T-helper 17 cell (primary cell): ENCODE measurements at regions not wholly inside any gene's neighbourhood (a gene's known extent, or its start where the extent isn't known, plus 50 kb on each side); places are given as distances from the start of the nearest gene placed in this dataset.
"Not testable (repeated sequence)": the region's sequence is repeated elsewhere in the genome, so short reads cannot be mapped to it uniquely, and the experiment has no call there.

Experiments used
- ATAC-seq: fragments of 150-1000 bp; cut with Tn5 transposase; 2 replicates; pipeline ENCODE4 v1.10.0; 2021; ENCODE audit warnings: mild to moderate bottlenecking, moderate library complexity
- DNase-seq, 3 donors: peaks; one replicate each; pipeline versions ENCODE4 v3.0.0 to v3.0.0-alpha.2; 2020 to 2021
- H3K9me3 ChIP-seq: one replicate; pipeline ENCODE4 v1.7.0; 2013; ENCODE audit warnings: low read length, mild to moderate bottlenecking; ENCODE audit not compliant: control insufficient read depth, poor library complexity, severe bottlenecking
- H3K27ac Mint-ChIP-seq: one replicate; pipeline ENCODE4 v1.8.0; 2022; ENCODE audit warnings: mild to moderate bottlenecking, moderate library complexity, mixed read lengths
- H3K27me3 Mint-ChIP-seq: one replicate; pipeline ENCODE4 v1.8.0; 2022; ENCODE audit warnings: mixed read lengths
- H3K36me3 Mint-ChIP-seq: one replicate; pipeline ENCODE4 v1.8.0; 2022; ENCODE audit warnings: low read depth, mixed read lengths
- H3K4me1 Mint-ChIP-seq: one replicate; pipeline ENCODE4 v1.8.0; 2022; ENCODE audit warnings: mild to moderate bottlenecking, mixed read lengths
- H3K4me3 Mint-ChIP-seq: one replicate; pipeline ENCODE4 v1.8.0; 2022; ENCODE audit warnings: mild to moderate bottlenecking, moderate library complexity, mixed read lengths

DNA sequence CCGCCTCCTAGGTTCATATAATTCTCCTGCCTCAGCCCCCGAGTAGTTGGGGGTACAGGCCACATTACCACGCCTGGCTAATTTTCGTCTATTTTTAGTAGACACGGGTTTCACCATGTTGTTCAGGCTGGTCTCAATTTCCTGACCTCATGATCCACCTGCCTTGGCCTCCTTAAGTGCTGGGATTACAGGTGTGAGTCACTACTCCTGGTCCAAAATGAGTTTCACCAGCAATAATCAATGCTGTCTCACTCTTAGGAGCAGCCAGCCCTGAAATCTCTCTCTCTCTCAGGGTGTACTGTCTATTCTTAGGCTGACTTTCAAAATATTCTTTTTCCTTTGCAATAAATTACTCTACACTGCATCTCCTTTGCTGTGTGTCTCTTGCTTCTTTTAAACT, 177.5 kb upstream of the HSFY2 start:
- no peak for DNase-seq
- Mint-ChIP-seq H3K36me3 (no peaks in the 10 kb centered on the region), H3K4me1 (no peaks in the 10 kb centered on the region), H3K27ac (no peak overlapping the region), H3K27me3 (no peaks in the 10 kb centered on the region), H3K4me3 (no peak overlapping the region)
- no peaks in the 10 kb centered on the region for H3K9me3 ChIP-seq
- no peak for ATAC-seq

DNA sequence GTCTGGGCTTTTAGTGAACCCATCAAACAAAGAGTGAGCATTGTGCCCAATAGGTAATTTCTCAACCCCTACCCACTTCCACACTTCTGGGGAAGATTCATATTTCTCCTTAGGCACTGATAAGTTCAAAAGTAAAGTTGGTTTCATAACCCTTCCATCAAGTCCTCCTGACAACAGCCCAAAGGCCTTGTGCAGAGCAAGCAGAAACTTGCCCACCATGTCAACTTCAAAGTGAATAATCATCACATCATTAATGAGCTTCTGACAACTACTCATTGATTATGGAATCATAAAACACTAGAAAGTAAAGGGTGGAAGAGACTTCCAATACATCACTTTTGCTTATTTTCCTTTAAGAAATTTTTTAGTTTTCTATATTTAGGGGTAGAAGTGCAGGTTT, 163.3 kb upstream of the HSFY2 start:
- Mint-ChIP-seq H3K4me1 (no peaks in the 10 kb centered on the region), H3K27me3 (no peaks in the 10 kb centered on the region), H3K4me3 (no peak overlapping the region), H3K27ac (no peak overlapping the region), H3K36me3 (no peaks in the 10 kb centered on the region)
- DNase-seq (no peak), ATAC-seq (no peak)
- no peaks in the 10 kb centered on the region for H3K9me3 ChIP-seq

DNA sequence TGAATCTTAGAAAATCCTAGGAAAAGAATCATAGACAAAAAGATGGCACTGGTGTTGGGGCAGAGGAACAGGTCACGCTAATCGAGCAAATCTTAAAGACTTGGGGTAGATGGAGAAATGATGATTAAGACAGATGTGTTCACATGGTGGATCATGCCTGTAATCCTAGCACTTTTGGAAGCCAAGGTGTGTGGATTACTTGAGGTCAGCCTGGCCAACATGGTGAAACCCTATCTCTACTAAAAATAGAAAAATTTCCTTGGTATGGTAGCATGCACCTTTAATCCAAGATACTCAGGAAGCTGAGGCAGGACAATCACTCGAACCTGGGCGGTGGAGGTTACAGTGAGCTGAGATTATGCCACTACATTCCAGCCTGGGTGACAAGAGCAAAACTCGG, 145.7 kb upstream of the HSFY2 start:
- Mint-ChIP-seq H3K27me3 (no peaks in the 10 kb centered on the region), H3K36me3 (no peaks in the 10 kb centered on the region), H3K4me1 (no peaks in the 10 kb centered on the region), H3K4me3 (no peak overlapping the region), H3K27ac (no peak overlapping the region)
- no peak for ATAC-seq
- no peaks in the 10 kb centered on the region for H3K9me3 ChIP-seq
- DNase-seq: no peak

DNA sequence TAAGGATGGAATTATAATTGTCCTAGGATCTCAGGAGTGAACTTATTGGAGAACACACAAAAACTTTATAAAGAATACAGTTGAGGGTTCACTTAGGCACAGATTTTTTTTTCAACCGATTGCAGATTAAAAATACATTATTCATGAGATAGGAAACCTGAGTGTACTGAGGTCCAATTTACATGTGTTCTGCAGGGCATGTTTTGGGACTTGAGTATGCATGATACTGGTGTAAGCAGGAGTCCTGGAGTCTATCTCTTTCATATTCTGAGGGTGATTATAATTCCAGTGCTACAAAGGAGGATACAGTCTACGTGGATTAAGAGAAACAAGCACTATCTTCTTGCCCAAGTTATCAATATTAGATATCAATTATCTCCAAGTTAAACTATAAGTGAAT, 139.3 kb upstream of the HSFY2 start:
- Mint-ChIP-seq H3K27me3 (no peaks in the 10 kb centered on the region), H3K4me3 (no peak overlapping the region), H3K27ac (no peak overlapping the region), H3K36me3 (no peaks in the 10 kb centered on the region), H3K4me1 (no peaks in the 10 kb centered on the region)
- ATAC-seq (no peak), DNase-seq (no peak)
- H3K9me3 ChIP-seq: no peaks in the 10 kb centered on the region

DNA sequence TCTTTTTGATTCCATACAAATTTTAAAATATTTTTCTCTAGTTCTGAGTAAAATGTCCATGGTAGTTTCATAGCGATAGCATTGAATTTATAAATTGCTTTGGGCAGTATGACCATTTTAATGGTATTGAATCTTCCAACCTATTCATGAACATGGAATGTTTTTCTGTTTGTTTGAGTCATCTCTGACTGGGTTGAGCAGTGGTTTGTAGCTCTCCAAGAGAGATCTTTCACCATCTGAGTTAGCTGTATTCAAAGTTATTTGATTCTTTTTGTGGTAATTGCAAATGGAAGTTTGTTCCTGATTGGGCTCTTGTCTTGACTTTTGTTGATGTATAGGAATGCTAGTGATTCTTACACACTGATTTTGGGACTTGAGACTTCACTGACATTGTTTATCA, 136.3 kb upstream of the HSFY2 start:
- DNase-seq: no peak
- H3K27me3 Mint-ChIP-seq: no peaks in the 10 kb centered on the region

DNA sequence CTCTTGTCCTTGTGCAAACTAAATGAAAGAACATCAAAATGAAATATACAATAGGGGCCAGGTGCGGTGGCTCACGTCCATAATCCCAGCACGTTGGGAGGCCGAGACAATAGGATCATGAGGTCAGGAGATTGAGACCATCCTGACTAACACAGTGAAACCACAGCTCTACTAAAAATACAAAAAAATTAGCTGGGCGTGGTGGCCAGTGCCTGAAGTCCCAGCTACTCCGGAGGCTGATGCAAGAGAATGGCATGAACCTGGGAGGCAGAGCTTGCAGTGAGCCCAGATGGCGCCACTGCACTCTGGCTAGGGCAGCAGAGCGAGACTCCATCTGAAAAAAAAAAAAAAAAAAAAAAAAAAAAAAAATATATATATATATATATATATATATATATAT, 132.7 kb upstream of the HSFY2 start:
- not testable (repeated sequence) for H3K4me1 Mint-ChIP-seq, ATAC-seq, H3K9me3 ChIP-seq, H3K4me3 Mint-ChIP-seq, H3K27me3 Mint-ChIP-seq, DNase-seq, H3K36me3 Mint-ChIP-seq, H3K27ac Mint-ChIP-seq

More for the DNA sequence above, 136.3 kb upstream of the HSFY2 start:
- Mint-ChIP-seq H3K27ac (no peak overlapping the region), H3K36me3 (no peaks in the 10 kb centered on the region), H3K4me1 (no peaks in the 10 kb centered on the region), H3K4me3 (no peak overlapping the region)
- no peak for ATAC-seq
- no peaks in the 10 kb centered on the region for H3K9me3 ChIP-seq

DNA sequence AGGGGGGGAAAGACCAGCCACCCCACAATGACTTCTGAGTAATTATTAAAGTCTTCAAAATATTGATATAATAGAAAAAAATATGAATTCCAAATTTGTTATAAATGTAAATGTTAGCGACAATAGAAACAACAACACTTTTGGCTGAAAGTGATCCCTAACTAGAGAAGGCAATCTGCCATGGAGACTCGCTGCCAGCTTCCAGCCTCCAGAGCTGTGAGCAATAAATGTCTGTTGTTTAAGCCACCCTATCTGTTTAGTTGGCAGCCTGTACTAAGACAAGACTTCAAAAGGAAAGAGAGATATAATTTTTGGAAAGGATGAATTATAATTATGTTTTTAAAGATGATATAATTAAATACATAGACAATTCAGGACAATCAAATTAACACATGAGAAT, 130.8 kb upstream of the HSFY2 start:
- ATAC-seq (no peak), DNase-seq (no peak)
- Mint-ChIP-seq H3K27ac (no peak overlapping the region), H3K4me1 (no peaks in the 10 kb centered on the region), H3K36me3 (no peaks in the 10 kb centered on the region), H3K27me3 (no peaks in the 10 kb centered on the region), H3K4me3 (no peak overlapping the region)
- no peaks in the 10 kb centered on the region for H3K9me3 ChIP-seq

DNA sequence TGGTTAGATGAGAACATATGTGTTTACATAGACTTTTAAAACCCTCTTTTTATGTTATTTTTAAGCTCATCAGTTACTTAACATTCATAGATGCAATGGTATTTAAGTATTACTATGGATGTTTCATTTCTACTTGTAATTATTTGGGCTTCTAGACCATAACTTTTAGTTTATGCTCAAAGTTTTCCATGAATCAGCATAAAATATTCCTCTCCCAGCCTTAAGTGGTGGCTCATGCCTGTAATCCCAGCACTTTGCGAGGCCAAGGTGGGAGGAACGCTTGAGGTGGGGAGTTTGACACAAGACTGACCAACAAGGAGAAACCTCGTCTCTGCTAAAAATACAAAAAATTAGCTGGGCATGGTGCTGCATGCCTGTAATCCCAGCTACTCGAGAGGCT, 118.5 kb upstream of the HSFY2 start:
- no peak for ATAC-seq
- H3K27me3 Mint-ChIP-seq: no peaks in the 10 kb centered on the region
- no peak for DNase-seq
- no peaks in the 10 kb centered on the region for H3K36me3 Mint-ChIP-seq
- no peak overlapping the region for H3K27ac Mint-ChIP-seq
- H3K4me3 Mint-ChIP-seq: no peak overlapping the region
- no peaks in the 10 kb centered on the region for H3K4me1 Mint-ChIP-seq
- H3K9me3 ChIP-seq: no peaks in the 10 kb centered on the region

DNA sequence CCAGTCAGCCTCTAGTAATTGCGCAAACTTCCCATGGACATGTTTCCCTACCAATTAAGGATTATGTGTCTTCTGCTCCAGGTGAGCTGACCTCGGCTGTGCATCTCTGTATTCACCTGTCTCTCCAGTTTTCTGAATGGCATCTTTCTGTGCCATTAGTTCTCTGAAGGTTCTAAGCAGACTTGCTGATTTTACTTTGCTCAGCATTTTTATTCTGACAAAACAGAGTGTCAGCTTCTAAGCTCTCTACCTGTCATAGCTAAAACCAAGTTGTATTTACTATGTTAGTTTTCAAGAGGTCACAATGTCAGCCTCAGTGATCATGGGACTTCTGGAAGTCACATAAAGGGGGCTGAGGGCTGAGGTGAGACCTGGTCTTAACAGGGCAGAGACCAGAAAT, 116.0 kb upstream of the HSFY2 start:
- no peaks in the 10 kb centered on the region for H3K36me3 Mint-ChIP-seq
- DNase-seq: no peak

DNA sequence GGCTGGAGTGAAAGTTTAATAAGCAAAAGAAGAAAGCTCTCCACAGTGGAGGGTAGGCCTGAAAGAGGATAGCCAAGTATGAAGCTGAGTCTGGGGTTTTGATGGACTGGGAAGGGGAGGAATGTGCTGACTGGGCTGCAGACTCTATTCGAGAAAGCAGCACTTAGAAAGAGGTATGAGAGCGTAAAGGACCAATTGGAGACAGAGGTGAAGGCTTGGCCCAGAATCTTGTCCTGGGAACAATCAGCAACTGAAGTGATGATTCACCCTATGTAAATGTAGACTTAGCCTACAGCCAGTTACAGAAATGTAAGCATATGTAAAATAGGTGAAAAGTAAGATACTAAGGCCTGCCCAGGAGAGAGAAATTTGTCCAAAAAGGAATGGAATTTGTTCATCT, 111.2 kb upstream of the HSFY2 start:
- Mint-ChIP-seq H3K4me1 (no peaks in the 10 kb centered on the region), H3K4me3 (no peak overlapping the region), H3K27ac (no peak overlapping the region), H3K36me3 (no peaks in the 10 kb centered on the region), H3K27me3 (no peaks in the 10 kb centered on the region)
- DNase-seq: no peak
- no peak for ATAC-seq
- H3K9me3 ChIP-seq: no peaks in the 10 kb centered on the region

More for the DNA sequence above, 116.0 kb upstream of the HSFY2 start:
- Mint-ChIP-seq H3K4me3 (no peak overlapping the region), H3K27me3 (no peaks in the 10 kb centered on the region), H3K4me1 (no peaks in the 10 kb centered on the region), H3K27ac (no peak overlapping the region)
- no peaks in the 10 kb centered on the region for H3K9me3 ChIP-seq
- ATAC-seq: no peak

DNA sequence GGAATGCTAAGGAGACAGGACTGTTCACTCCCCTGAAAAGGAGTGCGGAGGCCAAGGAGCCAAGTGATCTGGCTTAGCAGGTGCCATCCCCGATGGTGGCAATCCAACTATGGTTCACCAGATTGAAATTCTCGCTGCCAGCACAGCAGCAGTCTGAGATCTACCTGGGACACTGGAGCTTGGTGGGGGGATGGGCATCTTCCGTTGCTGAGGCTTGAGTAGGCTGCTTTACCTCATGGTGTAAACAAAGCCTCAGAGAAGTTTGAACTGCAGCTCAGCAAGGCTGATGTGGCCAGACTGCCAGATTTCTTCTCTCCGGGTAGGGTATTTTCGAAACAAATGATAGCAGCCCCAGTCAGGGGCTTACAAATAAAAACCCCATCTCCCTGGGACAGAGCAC, 95.6 kb upstream of the HSFY2 start:
- not testable (repeated sequence) for H3K27ac Mint-ChIP-seq, H3K9me3 ChIP-seq, H3K4me1 Mint-ChIP-seq, H3K27me3 Mint-ChIP-seq, ATAC-seq, H3K36me3 Mint-ChIP-seq, H3K4me3 Mint-ChIP-seq, DNase-seq

DNA sequence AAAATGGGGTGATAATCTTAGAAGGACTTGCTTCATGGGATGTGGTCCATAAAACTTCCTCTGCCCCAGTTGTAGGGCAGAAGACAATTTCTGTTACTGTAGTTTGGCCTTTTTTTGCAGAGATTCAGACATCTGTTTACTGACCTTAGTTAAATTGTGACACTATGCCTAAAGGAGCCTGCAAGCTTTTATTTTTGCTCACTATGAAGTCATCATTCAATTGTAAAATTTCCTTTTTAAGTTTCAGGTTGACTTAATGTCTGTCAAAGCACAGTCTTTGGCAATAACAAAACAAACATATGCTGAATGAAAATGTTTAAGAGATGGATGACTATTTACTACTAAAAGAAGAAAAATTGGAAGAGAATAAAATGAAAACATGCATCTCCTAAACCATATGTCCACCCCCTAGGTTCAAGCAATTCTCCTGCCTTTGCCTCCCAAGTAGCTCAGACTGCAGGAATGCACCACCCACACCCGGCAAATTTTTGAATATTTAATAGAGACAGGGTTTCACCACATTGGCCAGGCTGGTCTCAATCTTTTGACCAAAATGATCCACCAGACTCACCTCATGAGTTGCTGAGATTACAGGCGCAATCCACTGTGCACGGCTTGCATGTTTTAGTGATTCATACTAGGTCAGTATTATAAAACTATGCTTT, 93.5 kb upstream of the HSFY2 start:
- not testable (repeated sequence) for H3K9me3 ChIP-seq, H3K4me1 Mint-ChIP-seq, H3K27me3 Mint-ChIP-seq, H3K27ac Mint-ChIP-seq, ATAC-seq, H3K36me3 Mint-ChIP-seq, H3K4me3 Mint-ChIP-seq, DNase-seq

DNA sequence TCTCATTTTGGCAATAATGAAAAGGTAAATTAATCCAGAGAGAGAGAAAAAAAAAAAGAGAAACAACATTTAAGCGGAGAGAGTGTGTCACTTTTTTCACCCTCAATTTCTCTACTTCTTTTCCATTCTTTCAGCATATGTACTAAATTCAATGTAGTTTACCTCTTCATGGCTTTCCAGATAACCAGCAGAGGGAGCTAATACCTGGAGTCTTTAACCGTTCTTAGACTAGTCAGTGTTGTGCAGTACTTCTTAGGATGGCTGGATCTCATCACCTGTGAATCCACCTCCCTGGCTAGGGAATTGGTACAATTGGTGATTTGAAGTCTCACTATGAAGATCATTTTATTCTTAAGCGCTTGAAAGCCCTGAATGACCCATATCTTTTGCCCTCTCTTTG, 87.3 kb upstream of the HSFY2 start:
- not testable (repeated sequence) for ATAC-seq, H3K27ac Mint-ChIP-seq, H3K4me3 Mint-ChIP-seq, H3K4me1 Mint-ChIP-seq, H3K36me3 Mint-ChIP-seq, DNase-seq, H3K27me3 Mint-ChIP-seq, H3K9me3 ChIP-seq

DNA sequence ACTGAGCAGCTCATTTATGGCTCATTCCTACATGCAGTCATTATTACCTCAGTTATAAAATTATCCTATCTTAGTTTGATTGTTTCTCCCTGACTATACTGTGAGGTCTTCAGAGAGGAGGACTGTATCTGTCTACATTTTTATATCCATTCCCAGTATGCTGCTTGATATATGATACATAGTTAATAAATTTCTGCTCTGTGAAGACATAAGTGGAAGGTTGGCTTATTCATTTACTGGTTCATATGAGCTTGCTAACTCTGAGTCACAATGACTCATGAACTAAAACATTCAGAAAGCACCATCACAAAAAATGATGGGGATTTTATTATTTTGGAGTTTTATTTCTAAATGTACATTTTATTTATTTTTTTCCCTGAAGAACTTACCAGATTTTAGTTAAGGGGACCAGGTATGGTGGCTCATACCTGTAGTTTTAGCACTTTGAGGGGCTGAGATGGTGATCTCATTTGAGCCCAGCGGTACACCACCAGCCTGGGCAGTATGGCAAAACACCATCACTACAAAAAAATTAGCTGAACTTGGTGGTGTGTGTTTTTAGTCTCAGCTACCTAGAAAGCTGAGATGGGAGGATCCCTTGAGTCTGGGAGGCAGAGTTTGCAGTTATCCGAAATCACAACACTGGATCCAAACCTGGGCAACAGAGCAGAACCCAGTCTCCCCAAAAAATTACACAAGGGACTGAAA, 85.1 kb upstream of the HSFY2 start:
- H3K9me3 ChIP-seq, H3K4me3 Mint-ChIP-seq, ATAC-seq, H3K27ac Mint-ChIP-seq, H3K36me3 Mint-ChIP-seq, DNase-seq, H3K4me1 Mint-ChIP-seq, H3K27me3 Mint-ChIP-seq: not testable (repeated sequence)
